ENCODE measurements at regions not wholly inside any gene's neighbourhood (a gene's known extent, or its start where the extent isn't known, plus 50 kb on each side); places are given as distances from the start of the nearest gene placed in this dataset.
"Not testable (repeated sequence)": the region's sequence is repeated elsewhere in the genome, so short reads cannot be mapped to it uniquely, and the experiment has no call there.

DNA sequence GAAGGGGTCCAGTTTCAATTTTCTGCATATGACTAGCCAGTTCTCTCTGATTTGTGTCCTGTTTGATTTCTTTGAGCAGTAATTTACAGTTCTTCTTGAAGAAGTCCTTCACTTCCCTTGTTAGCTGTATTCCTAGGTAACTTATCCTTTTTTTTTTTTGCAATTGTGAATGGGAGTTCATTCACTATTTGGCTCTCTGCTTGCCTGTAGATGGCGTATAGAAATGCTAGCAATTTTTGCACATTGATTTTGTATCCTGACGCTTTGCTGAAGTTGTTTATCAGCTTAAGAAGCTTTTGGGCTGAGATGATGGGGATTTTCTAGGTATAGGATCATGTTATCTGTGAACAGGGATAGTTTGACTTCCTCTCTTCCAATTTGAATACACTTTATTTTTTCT is 77.6 kb upstream of the NID2 start:
- Histone ChIP-seq H3K27me3 (no peaks in the 10 kb centered on the region), H3K4me1 (no peaks in the 10 kb centered on the region), H3K4me3 (no peak overlapping the region), H3K27ac (replicated peaks in 1 of 4) (no peak overlapping the region), H3K9me3 (no peaks in the 10 kb centered on the region), H3K36me3 (no peaks in the 10 kb centered on the region)
- intact Hi-C loops (cut with DNase I) = no loop called here
- no peak for DNase-seq (ENCODE audit: extremely low spot score)
- WGBS = 19% methylated on average over 2 of the region's 2 CpGs
- TF ChIP-seq, protein P1, sequence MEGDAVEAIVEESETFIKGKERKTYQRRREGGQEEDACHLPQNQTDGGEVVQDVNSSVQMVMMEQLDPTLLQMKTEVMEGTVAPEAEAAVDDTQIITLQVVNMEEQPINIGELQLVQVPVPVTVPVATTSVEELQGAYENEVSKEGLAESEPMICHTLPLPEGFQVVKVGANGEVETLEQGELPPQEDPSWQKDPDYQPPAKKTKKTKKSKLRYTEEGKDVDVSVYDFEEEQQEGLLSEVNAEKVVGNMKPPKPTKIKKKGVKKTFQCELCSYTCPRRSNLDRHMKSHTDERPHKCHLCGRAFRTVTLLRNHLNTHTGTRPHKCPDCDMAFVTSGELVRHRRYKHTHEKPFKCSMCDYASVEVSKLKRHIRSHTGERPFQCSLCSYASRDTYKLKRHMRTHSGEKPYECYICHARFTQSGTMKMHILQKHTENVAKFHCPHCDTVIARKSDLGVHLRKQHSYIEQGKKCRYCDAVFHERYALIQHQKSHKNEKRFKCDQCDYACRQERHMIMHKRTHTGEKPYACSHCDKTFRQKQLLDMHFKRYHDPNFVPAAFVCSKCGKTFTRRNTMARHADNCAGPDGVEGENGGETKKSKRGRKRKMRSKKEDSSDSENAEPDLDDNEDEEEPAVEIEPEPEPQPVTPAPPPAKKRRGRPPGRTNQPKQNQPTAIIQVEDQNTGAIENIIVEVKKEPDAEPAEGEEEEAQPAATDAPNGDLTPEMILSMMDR (IDR thresholded peaks at IDR 0.05) = no peak
- TF ChIP-seq POLR2AphosphoS5 (IDR thresholded peaks at IDR 0.05) (no peak), POLR2A (IDR thresholded peaks at IDR 0.05; ENCODE audit: low read depth) (no peak), EP300 (IDR thresholded peaks at IDR 0.05) (no peak)

DNA sequence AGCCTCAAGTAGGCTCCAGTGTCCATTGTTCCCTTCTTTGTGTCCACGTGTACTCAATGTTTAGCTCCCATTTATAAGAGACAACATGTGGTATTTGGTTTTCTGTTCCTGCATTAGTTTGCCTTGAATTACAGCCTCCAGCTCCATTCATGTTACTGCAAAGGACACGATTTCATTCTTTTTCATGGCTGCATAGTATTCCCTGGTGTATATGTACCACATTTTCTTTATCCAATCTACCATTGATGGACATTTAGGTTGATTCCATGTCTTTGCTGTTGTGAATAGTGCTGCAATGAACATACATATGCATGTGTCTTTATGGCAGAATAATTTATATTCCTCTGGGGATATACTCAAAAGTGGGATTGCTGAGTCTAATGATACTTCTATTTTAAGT is 75.2 kb upstream of the NID2 start:
- H3K4me3 ChIP-seq; H3K36me3 ChIP-seq; intact Hi-C loops (cut with DNase I); DNase-seq (ENCODE audit: extremely low spot score); H3K27ac ChIP-seq (replicated peaks in 1 of 4); H3K4me1 ChIP-seq; H3K27me3 ChIP-seq; H3K9me3 ChIP-seq: not testable (repeated sequence)
- 96% methylated on average over 2 of the region's 2 CpGs for WGBS

DNA sequence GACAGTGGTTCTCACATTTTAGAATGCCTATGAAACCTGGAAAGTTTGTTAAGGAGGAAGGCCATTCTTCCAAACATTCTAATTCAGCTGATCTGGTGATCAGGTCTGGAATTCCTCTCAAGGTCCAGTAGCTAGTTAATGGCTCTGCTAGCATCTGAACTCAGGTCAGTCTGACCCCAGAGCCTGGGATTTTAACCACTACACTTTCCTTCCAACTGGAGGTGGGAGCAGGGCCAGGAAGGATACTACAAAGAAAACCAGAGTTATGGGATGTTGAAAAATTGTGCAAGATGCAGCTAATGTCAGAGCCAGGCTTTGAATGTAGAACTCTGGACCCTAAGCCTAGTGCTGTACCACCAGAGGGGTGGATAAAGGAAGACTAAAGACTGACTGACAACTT is 73.6 kb upstream of the NID2 start:
- H3K4me3 ChIP-seq = no peak overlapping the region
- no peaks in the 10 kb centered on the region for H3K4me1 ChIP-seq
- DNase-seq (ENCODE audit: extremely low spot score) = no peak
- H3K9me3 ChIP-seq = no peaks in the 10 kb centered on the region
- intact Hi-C loops (cut with DNase I) = no loop called here
- no peaks in the 10 kb centered on the region for H3K27me3 ChIP-seq
- H3K27ac ChIP-seq (replicated peaks in 1 of 4) = no peak overlapping the region
- H3K36me3 ChIP-seq = no peaks in the 10 kb centered on the region
- TF ChIP-seq POLR2A (IDR thresholded peaks at IDR 0.05; ENCODE audit: low read depth) (no peak), POLR2AphosphoS5 (IDR thresholded peaks at IDR 0.05) (no peak), EP300 (IDR thresholded peaks at IDR 0.05) (no peak)
- TF ChIP-seq, protein P1 (IDR thresholded peaks at IDR 0.05) = no peak

DNA sequence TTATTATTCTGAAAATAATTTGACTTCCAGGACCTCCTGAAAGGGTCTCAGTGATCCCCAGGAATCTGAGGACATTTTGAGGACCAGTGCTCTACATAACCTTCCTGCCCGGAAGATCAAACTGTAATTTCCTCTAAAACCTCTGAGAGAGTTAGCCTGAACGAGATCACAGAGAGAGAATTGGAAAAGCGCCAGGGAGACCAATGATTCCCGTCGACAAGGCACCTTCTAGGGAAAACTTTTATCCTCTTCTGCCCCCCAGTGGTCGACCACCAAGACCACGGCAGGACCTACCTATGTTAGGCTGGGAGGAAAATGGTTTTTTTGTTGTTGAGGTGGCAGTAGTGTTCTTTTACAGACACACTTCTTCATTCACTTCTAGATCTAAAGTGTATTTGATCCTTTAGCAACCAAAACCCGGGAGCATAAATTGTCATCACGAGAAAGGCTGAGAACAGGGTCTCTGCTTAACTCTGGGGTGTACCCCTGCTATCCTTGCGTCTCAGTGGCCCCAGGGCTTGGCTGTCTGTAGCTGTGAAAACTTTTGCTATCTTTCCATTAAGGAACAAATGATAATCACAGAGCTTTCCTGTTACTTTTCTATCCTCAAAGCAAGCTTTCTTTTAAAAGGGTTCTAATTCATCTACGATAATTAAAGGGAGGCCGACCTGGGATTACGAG is 62.9 kb upstream of the NID2 start:
- H3K27me3 ChIP-seq = no peaks in the 10 kb centered on the region
- no peak overlapping the region for H3K4me3 ChIP-seq
- H3K9me3 ChIP-seq = peaks cover 0 to 8% (median 2%) of the 10 kb centered on the region in 4 donors
- H3K4me1 ChIP-seq = peaks cover 4 to 18% (median 12%) of the 10 kb centered on the region in 4 donors
- no peak for TF ChIP-seq EP300 (IDR thresholded peaks at IDR 0.05)
- TF ChIP-seq, protein P1 (IDR thresholded peaks at IDR 0.05) = peak; percentile 71 to 77 (median 72)
- TF ChIP-seq POLR2AphosphoS5 (IDR thresholded peaks at IDR 0.05) = peak; percentile 43 to 56
- TF ChIP-seq POLR2A (IDR thresholded peaks at IDR 0.05; ENCODE audit: low read depth) = no peak
- no peak overlapping the region for H3K27ac ChIP-seq (replicated peaks in 1 of 4)
- DNase-seq (ENCODE audit: extremely low spot score) = no peak
- intact Hi-C loops (cut with DNase I) = loop anchor here (2.0 kb wide), 1 partner anchor 137 kb away; no protein-coding TSS in a partner anchor
- no peaks in the 10 kb centered on the region for H3K36me3 ChIP-seq
- whole genome bisulfite sequencing = 32% methylated on average over 13 of the region's 13 CpGs

DNA sequence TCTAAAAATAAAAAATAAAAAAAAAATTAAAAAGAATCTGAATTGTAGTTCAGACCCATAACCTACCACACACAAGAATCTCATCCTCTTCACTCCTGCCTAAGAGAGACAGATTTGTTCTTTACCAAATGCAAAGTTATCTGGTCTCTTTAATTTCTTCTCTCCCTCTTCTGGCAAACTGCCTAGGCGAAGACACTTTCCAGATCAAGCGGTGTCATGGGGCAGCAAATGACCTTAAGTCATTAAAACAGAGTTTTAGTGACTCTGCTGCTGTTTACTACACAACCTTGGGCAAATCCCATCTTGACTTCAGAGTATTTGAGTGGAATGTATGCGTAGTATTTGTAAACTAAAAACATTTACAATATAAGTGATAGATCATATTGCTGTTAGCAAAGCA is 60.9 kb upstream of the NID2 start:
- Histone ChIP-seq H3K27me3 (no peaks in the 10 kb centered on the region), H3K9me3 (peaks cover 0 to 2% (median 0%) of the 10 kb centered on the region in 4 donors), H3K4me3 (no peak overlapping the region), H3K27ac (replicated peaks in 1 of 4) (no peak overlapping the region), H3K36me3 (no peaks in the 10 kb centered on the region), H3K4me1 (peaks cover 4 to 20% (median 15%) of the 10 kb centered on the region in 4 donors)
- WGBS = 58% methylated on average over 3 of the region's 3 CpGs
- no peak for DNase-seq (ENCODE audit: extremely low spot score)
- intact Hi-C loops (cut with DNase I) = no loop called here
- TF ChIP-seq, protein P1 (IDR thresholded peaks at IDR 0.05) = no peak
